ENCODE measurements at regions not wholly inside any gene's neighbourhood (a gene's known extent, or its start where the extent isn't known, plus 50 kb on each side); places are given as distances from the start of the nearest gene placed in this dataset.

- WGBS (ENCODE audit: extremely low coverage, insufficient coverage, insufficient read length) = no CpG with 5 or more reads among the region's 3 CpGs
- no peak overlapping the region for H3K4me2 ChIP-seq (ENCODE audit: low read length)
- H3K14ac ChIP-seq (ENCODE audit: low read length) = no peak overlapping the region
- H3K27ac ChIP-seq (ENCODE audit: low read depth, low read length) = no peak overlapping the region
- H2AFZ ChIP-seq (ENCODE audit: insufficient read depth, low read length, poor library complexity) = no peak overlapping the region
- H3K27me3 ChIP-seq (ENCODE audit: insufficient read depth, low read length) = no peaks in the 10 kb centered on the region
- H4K8ac ChIP-seq (ENCODE audit: low read depth, low read length) = no peak overlapping the region
- no peak overlapping the region for H3K18ac ChIP-seq (ENCODE audit: low read length)
- H2BK120ac ChIP-seq (ENCODE audit: insufficient read depth, low read length, poor library complexity) = no peak overlapping the region
- H3K9ac ChIP-seq (ENCODE audit: low read length) = no peak overlapping the region
- peak overlapping the region; percentile 19 for H2BK12ac ChIP-seq (ENCODE audit: low read length)
- no peak overlapping the region for H2BK5ac ChIP-seq (ENCODE audit: low read depth, low read length, poor library complexity)
- no peak overlapping the region for H4K91ac ChIP-seq (ENCODE audit: low read depth, low read length)
- H2AK5ac ChIP-seq (ENCODE audit: low read length) = no peak overlapping the region
- H3K4me3 ChIP-seq (ENCODE audit: low read depth, low read length) = no peak overlapping the region
- peaks cover 2% of the 10 kb centered on the region for H3K79me1 ChIP-seq (ENCODE audit: low read length)
- no peak for DNase-seq
- no peaks in the 10 kb centered on the region for H3K9me3 ChIP-seq (ENCODE audit: insufficient read depth, low read depth, low read length)
- H3K36me3 ChIP-seq (ENCODE audit: control insufficient read depth in 1 of 2, insufficient read depth in 2 of 2, low read length in 2 of 2) = no peaks in the 10 kb centered on the region
- H3K79me2 ChIP-seq (ENCODE audit: control insufficient read depth, insufficient read depth, low read length, poor library complexity) = no peaks in the 10 kb centered on the region
- H4K12ac ChIP-seq (ENCODE audit: low read depth, low read length) = no peak overlapping the region
- H3K23ac ChIP-seq (ENCODE audit: low read length) = no peak overlapping the region
- H3K4me1 ChIP-seq (ENCODE audit: control insufficient read depth in 1 of 2, insufficient read depth in 2 of 2, low read length in 2 of 2) = peaks cover 0 to 2% of the 10 kb centered on the region in 2 experiments
- H3K4ac ChIP-seq (ENCODE audit: low read depth, low read length) = no peak overlapping the region
Observed at GRCh38 chr1:209105701-209106100, 477.8 kb upstream of the CAMK1G start.

GRCh38 chr1:209106237-209106741, 477.2 kb upstream of the CAMK1G start:
- Histone ChIP-seq H3K4ac (ENCODE audit: low read depth, low read length) (no peak overlapping the region), H3K23ac (ENCODE audit: low read length) (no peak overlapping the region), H3K18ac (ENCODE audit: low read length) (no peak overlapping the region), H2BK12ac (ENCODE audit: low read length) (no peak overlapping the region), H3K14ac (ENCODE audit: low read length) (no peak overlapping the region), H3K27me3 (ENCODE audit: insufficient read depth, low read length) (no peaks in the 10 kb centered on the region), H4K12ac (ENCODE audit: low read depth, low read length) (no peak overlapping the region), H3K79me1 (ENCODE audit: low read length) (peaks cover 2% of the 10 kb centered on the region), H4K8ac (ENCODE audit: low read depth, low read length) (no peak overlapping the region), H3K79me2 (ENCODE audit: control insufficient read depth, insufficient read depth, low read length, poor library complexity) (no peaks in the 10 kb centered on the region), H2AFZ (ENCODE audit: insufficient read depth, low read length, poor library complexity) (no peak overlapping the region), H3K4me1 (ENCODE audit: control insufficient read depth in 1 of 2, insufficient read depth in 2 of 2, low read length in 2 of 2) (peaks cover 0 to 2% of the 10 kb centered on the region in 2 experiments), H3K4me2 (ENCODE audit: low read length) (no peak overlapping the region), H4K91ac (ENCODE audit: low read depth, low read length) (peak overlapping the region; percentile 16), H3K9ac (ENCODE audit: low read length) (no peak overlapping the region), H3K9me3 (ENCODE audit: insufficient read depth, low read depth, low read length) (no peaks in the 10 kb centered on the region), H3K4me3 (ENCODE audit: low read depth, low read length) (no peak overlapping the region), H2BK5ac (ENCODE audit: low read depth, low read length, poor library complexity) (no peak overlapping the region), H2BK120ac (ENCODE audit: insufficient read depth, low read length, poor library complexity) (no peak overlapping the region), H3K27ac (ENCODE audit: low read depth, low read length) (no peak overlapping the region), H2AK5ac (ENCODE audit: low read length) (no peak overlapping the region), H3K36me3 (ENCODE audit: control insufficient read depth in 1 of 2, insufficient read depth in 2 of 2, low read length in 2 of 2) (no peaks in the 10 kb centered on the region)
- no peak for DNase-seq
- no CpG with 5 or more reads among the region's 8 CpGs for WGBS (ENCODE audit: extremely low coverage, insufficient coverage, insufficient read length)

GRCh38 chr1:209106861-209107260, 476.7 kb upstream of the CAMK1G start:
- no peak overlapping the region for H3K18ac ChIP-seq (ENCODE audit: low read length)
- no peak overlapping the region for H3K4me2 ChIP-seq (ENCODE audit: low read length)
- peak overlapping the region; percentile 3 for H2BK12ac ChIP-seq (ENCODE audit: low read length)
- peak overlapping the region; percentile 57 for H2BK5ac ChIP-seq (ENCODE audit: low read depth, low read length, poor library complexity)
- no peak overlapping the region for H2AK5ac ChIP-seq (ENCODE audit: low read length)
- no peak overlapping the region for H3K4me3 ChIP-seq (ENCODE audit: low read depth, low read length)
- peaks cover 0 to 2% of the 10 kb centered on the region in 2 experiments for H3K4me1 ChIP-seq (ENCODE audit: control insufficient read depth in 1 of 2, insufficient read depth in 2 of 2, low read length in 2 of 2)
- H4K12ac ChIP-seq (ENCODE audit: low read depth, low read length) = no peak overlapping the region
- no peak for DNase-seq
- no peaks in the 10 kb centered on the region for H3K79me2 ChIP-seq (ENCODE audit: control insufficient read depth, insufficient read depth, low read length, poor library complexity)
- H3K36me3 ChIP-seq (ENCODE audit: control insufficient read depth in 1 of 2, insufficient read depth in 2 of 2, low read length in 2 of 2) = no peaks in the 10 kb centered on the region
- peak overlapping the region; percentile 72 for H4K91ac ChIP-seq (ENCODE audit: low read depth, low read length)
- peaks cover 2% of the 10 kb centered on the region for H3K79me1 ChIP-seq (ENCODE audit: low read length)
- H3K27ac ChIP-seq (ENCODE audit: low read depth, low read length) = peak overlapping the region; percentile 28
- H3K23ac ChIP-seq (ENCODE audit: low read length) = no peak overlapping the region
- no peak overlapping the region for H3K4ac ChIP-seq (ENCODE audit: low read depth, low read length)
- no peak overlapping the region for H3K9ac ChIP-seq (ENCODE audit: low read length)
- WGBS (ENCODE audit: extremely low coverage, insufficient coverage, insufficient read length) = no CpG with 5 or more reads among the region's 4 CpGs
- H3K14ac ChIP-seq (ENCODE audit: low read length) = no peak overlapping the region
- no peak overlapping the region for H2BK120ac ChIP-seq (ENCODE audit: insufficient read depth, low read length, poor library complexity)
- H4K8ac ChIP-seq (ENCODE audit: low read depth, low read length) = no peak overlapping the region
- no peaks in the 10 kb centered on the region for H3K27me3 ChIP-seq (ENCODE audit: insufficient read depth, low read length)
- no peaks in the 10 kb centered on the region for H3K9me3 ChIP-seq (ENCODE audit: insufficient read depth, low read depth, low read length)
- no peak overlapping the region for H2AFZ ChIP-seq (ENCODE audit: insufficient read depth, low read length, poor library complexity)

- Histone ChIP-seq H4K8ac (ENCODE audit: low read depth, low read length) (no peak overlapping the region), H2AFZ (ENCODE audit: insufficient read depth, low read length, poor library complexity) (no peak overlapping the region), H3K27ac (ENCODE audit: low read depth, low read length) (no peak overlapping the region), H4K12ac (ENCODE audit: low read depth, low read length) (no peak overlapping the region), H3K14ac (ENCODE audit: low read length) (no peak overlapping the region), H3K4me3 (ENCODE audit: low read depth, low read length) (no peak overlapping the region), H3K23ac (ENCODE audit: low read length) (no peak overlapping the region), H3K36me3 (ENCODE audit: control insufficient read depth in 1 of 2, insufficient read depth in 2 of 2, low read length in 2 of 2) (no peaks in the 10 kb centered on the region), H3K18ac (ENCODE audit: low read length) (no peak overlapping the region), H4K91ac (ENCODE audit: low read depth, low read length) (no peak overlapping the region), H3K4me1 (ENCODE audit: control insufficient read depth in 1 of 2, insufficient read depth in 2 of 2, low read length in 2 of 2) (peaks cover 0 to 2% of the 10 kb centered on the region in 2 experiments), H3K4ac (ENCODE audit: low read depth, low read length) (no peak overlapping the region), H3K27me3 (ENCODE audit: insufficient read depth, low read length) (no peaks in the 10 kb centered on the region), H3K9me3 (ENCODE audit: insufficient read depth, low read depth, low read length) (no peaks in the 10 kb centered on the region), H3K9ac (ENCODE audit: low read length) (no peak overlapping the region), H3K79me2 (ENCODE audit: control insufficient read depth, insufficient read depth, low read length, poor library complexity) (no peaks in the 10 kb centered on the region), H2BK12ac (ENCODE audit: low read length) (no peak overlapping the region), H2AK5ac (ENCODE audit: low read length) (no peak overlapping the region), H3K79me1 (ENCODE audit: low read length) (peaks cover 2% of the 10 kb centered on the region), H3K4me2 (ENCODE audit: low read length) (no peak overlapping the region), H2BK5ac (ENCODE audit: low read depth, low read length, poor library complexity) (peak overlapping the region; percentile 57), H2BK120ac (ENCODE audit: insufficient read depth, low read length, poor library complexity) (no peak overlapping the region)
- no CpG with 5 or more reads among the region's 10 CpGs for WGBS (ENCODE audit: extremely low coverage, insufficient coverage, insufficient read length)
- DNase-seq = no peak
Observed at GRCh38 chr1:209107535-209107934, 476.0 kb upstream of the CAMK1G start.
